HuH-7 (cell line): ENCODE measurements at regions not wholly inside any gene's neighbourhood (a gene's known extent, or its start where the extent isn't known, plus 50 kb on each side); places are given as distances from the start of the nearest gene placed in this dataset.
A peak's percentile ranks its signal among the peaks of the same experiment; 100 is the strongest.

Experiments used
- DNase-seq: peaks from one replicate; pipeline ENCODE4 v3.0.0; 2011; ENCODE audit warnings: low spot score

- no peak for DNase-seq
These were observed 134.3 kb downstream of the OR2K2 start for GRCh38 chr9:111195766-111196165.

- DNase-seq: no peak
These were observed 136.9 kb downstream of the OR2K2 start for GRCh38 chr9:111193095-111193494.

GRCh38 chr9:111192650-111193049, 137.4 kb downstream of the OR2K2 start:
- no peak for DNase-seq

- no peak for DNase-seq
These were observed 139.7 kb downstream of the OR2K2 start for GRCh38 chr9:111190347-111190746.

- DNase-seq: no peak
These were observed 142.6 kb downstream of the OR2K2 start for GRCh38 chr9:111187376-111187775.

GRCh38 chr9:111186021-111186530, 143.9 kb downstream of the OR2K2 start:
- DNase-seq: no peak

- DNase-seq: no peak
These were observed 142.5 kb upstream of the LPAR1 start for GRCh38 chr9:111180811-111181210.

- no peak for DNase-seq
These were observed 141.3 kb upstream of the LPAR1 start for GRCh38 chr9:111179577-111179976.

GRCh38 chr9:111178331-111179055, 140.2 kb upstream of the LPAR1 start:
- DNase-seq: no peak

- DNase-seq: no peak
These were observed 138.2 kb upstream of the LPAR1 start for GRCh38 chr9:111176511-111176910.

GRCh38 chr9:111175350-111175749, 137.1 kb upstream of the LPAR1 start:
- DNase-seq: no peak

GRCh38 chr9:111167341-111167740, 129.1 kb upstream of the LPAR1 start:
- no peak for DNase-seq

- no peak for DNase-seq
These were observed 125.6 kb upstream of the LPAR1 start for GRCh38 chr9:111163716-111164389.

- DNase-seq: no peak
These were observed 123.8 kb upstream of the LPAR1 start for GRCh38 chr9:111162026-111162425.

GRCh38 chr9:111161015-111161415, 122.7 kb upstream of the LPAR1 start:
- DNase-seq: no peak

- DNase-seq: no peak
These were observed 120.7 kb upstream of the LPAR1 start for GRCh38 chr9:111158999-111159398.

GRCh38 chr9:111158363-111158762, 120.1 kb upstream of the LPAR1 start:
- no peak for DNase-seq

- DNase-seq: no peak
These were observed 115.9 kb upstream of the LPAR1 start for GRCh38 chr9:111154081-111154562.

- no peak for DNase-seq
These were observed 114.5 kb upstream of the LPAR1 start for GRCh38 chr9:111152614-111153406.

GRCh38 chr9:111151537-111151936, 113.3 kb upstream of the LPAR1 start:
- no peak for DNase-seq

GRCh38 chr9:111150181-111150580, 111.9 kb upstream of the LPAR1 start:
- DNase-seq: no peak

GRCh38 chr9:111149018-111149759, 110.9 kb upstream of the LPAR1 start:
- peak; percentile 15 for DNase-seq
